Retinal pigment epithelial cell (primary cell): ENCODE measurements at regions not wholly inside any gene's neighbourhood (a gene's known extent, or its start where the extent isn't known, plus 50 kb on each side); places are given as distances from the start of the nearest gene placed in this dataset.
"Not testable (repeated sequence)": the region's sequence is repeated elsewhere in the genome, so short reads cannot be mapped to it uniquely, and the experiment has no call there.

ENCODE experiments used
- DNase-seq: peaks from one replicate; pipeline ENCODE4 v3.0.0-alpha.2; 2010; ENCODE audit warnings: low read depth
- H3K4me3 ChIP-seq: 2 replicates; pipeline ENCODE4 v1.5.1; 2011; ENCODE audit warnings: mild to moderate bottlenecking, low read length, control low read depth, moderate library complexity
- CTCF ChIP-seq: conservative IDR thresholded peaks from 2 replicates; pipeline ENCODE4 v1.5.1; 2011; ENCODE audit warnings: low read depth, low read length, control low read depth, inconsistent platforms

GRCh38 chr1:114032271-114033215 is 53.3 kb downstream of the OLFML3 start:
- TF ChIP-seq CTCF, result no peak
- no peak overlapping the region for H3K4me3 ChIP-seq
- no peak for DNase-seq

GRCh38 chr1:114033216-114033706 is 54.0 kb downstream of the OLFML3 start:
- no peak for DNase-seq
- peak; percentile 42 for TF ChIP-seq CTCF
- no peak overlapping the region for H3K4me3 ChIP-seq

DNA sequence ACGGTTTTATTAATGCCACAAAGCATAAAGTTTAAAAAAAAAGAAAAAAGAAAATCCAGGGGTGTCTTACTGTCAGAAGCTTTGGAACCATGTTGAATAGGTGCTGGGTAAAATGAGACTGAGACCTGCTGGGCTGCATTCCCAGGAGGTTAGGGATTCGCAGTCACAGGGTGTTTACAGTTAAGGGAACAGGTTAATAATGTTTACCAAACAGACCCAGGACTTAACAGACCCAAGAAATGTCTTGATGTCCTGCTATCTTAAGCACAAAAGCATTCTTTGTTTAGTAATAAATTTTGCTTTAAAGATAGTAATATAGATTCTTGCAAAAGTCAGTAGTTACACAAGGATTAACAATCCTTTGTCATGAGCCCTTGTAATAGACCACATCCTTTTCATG is 54.7 kb downstream of the OLFML3 start:
- no peak for TF ChIP-seq CTCF
- no peak overlapping the region for H3K4me3 ChIP-seq

DNA sequence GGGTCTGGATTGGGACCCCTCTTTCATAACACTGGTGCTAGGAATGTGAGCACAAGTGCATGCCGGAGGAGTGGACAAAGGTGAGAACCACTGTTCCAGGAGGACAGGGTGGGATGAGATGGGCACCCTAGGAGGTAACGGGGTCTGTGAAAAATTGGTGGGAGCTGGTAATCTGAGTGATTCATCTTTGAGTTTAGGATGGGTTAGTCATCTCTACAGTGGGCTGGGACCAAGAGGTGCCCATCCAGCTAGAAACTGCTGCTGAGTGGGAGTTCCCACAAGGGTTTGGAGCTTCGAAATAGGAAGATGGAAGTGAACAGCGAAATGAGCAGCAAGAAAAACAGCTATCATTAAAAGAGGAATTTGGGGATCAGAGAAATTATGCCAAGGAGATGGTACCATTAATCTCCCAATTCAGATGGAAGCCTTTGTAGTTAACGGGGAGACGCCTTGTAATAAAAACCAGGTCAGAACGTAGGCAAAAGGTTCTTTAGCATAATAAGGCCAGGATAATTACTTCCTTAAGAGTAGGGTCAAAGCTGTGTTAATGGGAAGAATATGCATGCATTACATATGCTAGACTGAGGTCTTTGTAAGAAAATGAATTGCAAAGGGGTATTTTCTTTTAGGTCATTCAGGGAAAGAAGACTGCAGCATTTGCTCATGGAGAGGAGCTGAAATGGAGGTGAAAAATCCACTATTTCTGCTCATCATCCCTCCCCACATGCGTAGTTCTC is 55.5 kb downstream of the OLFML3 start:
- DNase-seq, result no peak
- H3K4me3 ChIP-seq, result no peak overlapping the region
- no peak for TF ChIP-seq CTCF

More for the DNA sequence above, 54.7 kb downstream of the OLFML3 start:
- DNase-seq, result no peak

- DNase-seq, result no peak
- no peak for TF ChIP-seq CTCF
- H3K4me3 ChIP-seq, result no peak overlapping the region
Measured at GRCh38 chr1:114035304-114035700, 56.0 kb downstream of the OLFML3 start.

DNA sequence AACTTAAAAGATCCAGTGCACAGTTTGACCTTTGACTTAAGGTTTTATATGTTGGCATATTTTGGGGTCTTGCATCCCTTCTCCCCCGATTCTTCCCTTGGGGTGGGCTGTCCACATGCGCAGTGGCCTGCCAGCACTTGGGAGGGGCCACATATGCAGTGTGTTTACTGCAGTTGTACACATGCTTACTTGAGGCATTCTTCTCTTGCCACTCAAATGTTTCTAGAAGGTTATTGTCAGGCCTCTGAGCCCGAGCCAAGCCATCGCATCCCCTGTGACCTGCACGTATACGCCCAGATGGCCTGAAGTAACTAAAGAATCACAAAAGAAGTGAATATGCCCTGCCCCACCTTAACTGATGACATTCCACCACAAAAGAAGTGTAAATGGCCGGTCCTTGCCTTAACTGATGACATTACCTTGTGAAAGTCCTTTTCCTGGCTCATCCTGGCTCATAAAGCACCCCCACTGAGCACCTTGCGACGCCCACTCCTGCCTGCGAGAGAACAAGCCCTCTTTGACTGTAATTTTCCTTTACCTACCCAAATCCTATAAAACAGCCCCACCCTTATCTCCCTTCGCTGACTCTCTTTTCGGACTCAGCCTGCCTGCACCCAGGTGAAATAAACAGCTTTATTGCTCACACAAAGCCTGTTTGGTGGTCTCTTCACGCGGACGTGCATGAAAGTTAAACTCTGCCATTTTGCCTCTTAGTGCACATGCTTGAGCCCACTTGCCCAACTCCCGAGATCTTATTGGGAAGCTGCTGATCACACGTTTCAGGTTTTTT is 57.8 kb downstream of the OLFML3 start:
- not testable (repeated sequence) for DNase-seq, H3K4me3 ChIP-seq

GRCh38 chr1:114037631-114037890 is 58.3 kb downstream of the OLFML3 start:
- no peak for TF ChIP-seq CTCF
- no peak overlapping the region for H3K4me3 ChIP-seq
- no peak for DNase-seq
